Left ventricle myocardium superior (tissue), 1 donor: ENCODE measurements at regions not wholly inside any gene's neighbourhood (a gene's known extent, or its start where the extent isn't known, plus 50 kb on each side); places are given as distances from the start of the nearest gene placed in this dataset.
A peak's percentile ranks its signal among the peaks of the same experiment; 100 is the strongest.

Experiments used
- ATAC-seq: fragments of 200-7000 bp; cut with Tn5 transposase; one replicate; pipeline ENCODE4 v1.9.1; 2020; ENCODE audit warnings: mild to moderate bottlenecking, moderate library complexity
- DNase-seq: peaks from one replicate; pipeline ENCODE4 v3.0.0-alpha.2; 2020
- intact Hi-C: fragments of 100-400 bp; cut with micrococcal nuclease; formaldehyde crosslinking; loops from one replicate; pipeline ENCODE4 v1.11.0; 2022
- donor health status: DM: no; HTN: yes; CAD: no; lungs with severe emphysema.

GRCh38 chr15:60057554-60057953, 53.4 kb downstream of the FOXB1 start:
- no peak for DNase-seq
- intact Hi-C loops, result no loop called here
- ATAC-seq, result no peak

GRCh38 chr15:60059186-60059585, 55.1 kb downstream of the FOXB1 start:
- intact Hi-C loops, result no loop called here
- DNase-seq, result no peak
- no peak for ATAC-seq

GRCh38 chr15:60061758-60062157, 57.6 kb downstream of the FOXB1 start:
- DNase-seq (no peak), ATAC-seq (no peak)
- intact Hi-C loops, result no loop called here

- ATAC-seq, result no peak
- no peak for DNase-seq
- intact Hi-C loops, result no loop called here
Measured at GRCh38 chr15:60062826-60063225, 58.7 kb downstream of the FOXB1 start.

- DNase-seq (peak; percentile 22), ATAC-seq (peak; percentile 80)
- intact Hi-C loops, result no loop called here
Measured at GRCh38 chr15:60065951-60066350, 61.8 kb downstream of the FOXB1 start.

- intact Hi-C loops, result no loop called here
- DNase-seq (no peak), ATAC-seq (no peak)
Measured at GRCh38 chr15:60070838-60071493, 66.9 kb downstream of the FOXB1 start.

- no peak for ATAC-seq
- no peak for DNase-seq
- intact Hi-C loops, result no loop called here
Measured at GRCh38 chr15:60072826-60073465, 68.8 kb downstream of the FOXB1 start.

- DNase-seq (no peak), ATAC-seq (no peak)
- intact Hi-C loops, result no loop called here
Measured at GRCh38 chr15:60073466-60073840, 69.3 kb downstream of the FOXB1 start.

- intact Hi-C loops, result no loop called here
- no peak for ATAC-seq
- no peak for DNase-seq
Measured at GRCh38 chr15:60074181-60074885, 70.2 kb downstream of the FOXB1 start.

- ATAC-seq, result no peak
- intact Hi-C loops, result no loop called here
- no peak for DNase-seq
Measured at GRCh38 chr15:60076045-60076444, 71.9 kb downstream of the FOXB1 start.

- intact Hi-C loops, result no loop called here
- DNase-seq, result no peak
- no peak for ATAC-seq
Measured at GRCh38 chr15:60076582-60077276, 72.6 kb downstream of the FOXB1 start.

- intact Hi-C loops, result no loop called here
- ATAC-seq, result no peak
Measured at GRCh38 chr15:60077581-60078359, 73.7 kb downstream of the FOXB1 start.

GRCh38 chr15:60079210-60079609, 75.1 kb downstream of the FOXB1 start:
- intact Hi-C loops, result no loop called here
- DNase-seq (no peak), ATAC-seq (no peak)

More at GRCh38 chr15:60077581-60078359, 73.7 kb downstream of the FOXB1 start:
- no peak for DNase-seq

- ATAC-seq, result no peak
- intact Hi-C loops, result no loop called here
- DNase-seq, result no peak
Measured at GRCh38 chr15:60081976-60082375, 77.9 kb downstream of the FOXB1 start.

- intact Hi-C loops, result no loop called here
- DNase-seq (no peak), ATAC-seq (no peak)
Measured at GRCh38 chr15:60083318-60083717, 79.2 kb downstream of the FOXB1 start.

- ATAC-seq, result no peak
- intact Hi-C loops, result no loop called here
- no peak for DNase-seq
Measured at GRCh38 chr15:60086681-60087429, 82.7 kb downstream of the FOXB1 start.

GRCh38 chr15:60087561-60087960, 83.5 kb downstream of the FOXB1 start:
- DNase-seq (no peak), ATAC-seq (no peak)
- intact Hi-C loops, result no loop called here

- no peak for DNase-seq
- ATAC-seq, result no peak
- intact Hi-C loops, result no loop called here
Measured at GRCh38 chr15:60090747-60091146, 86.6 kb downstream of the FOXB1 start.

GRCh38 chr15:60091157-60091556, 87.0 kb downstream of the FOXB1 start:
- DNase-seq, result no peak
- ATAC-seq, result no peak
- intact Hi-C loops, result no loop called here
